Activated naive CD8-positive, alpha-beta T cell treated with anti-CD3 and anti-CD28 coated beads, Interleukin-2, amount 50 U/mL, for 16 hours (primary cell): ENCODE measurements at regions not wholly inside any gene's neighbourhood (a gene's known extent, or its start where the extent isn't known, plus 50 kb on each side); places are given as distances from the start of the nearest gene placed in this dataset.
"Not testable (repeated sequence)": the region's sequence is repeated elsewhere in the genome, so short reads cannot be mapped to it uniquely, and the experiment has no call there.

Experiments used
- DNase-seq: peaks from one replicate; pipeline ENCODE4 v3.0.0-alpha.2; 2020; ENCODE audit warnings: low read depth, low spot score

GRCh38 chr10:8768852-8769251 is 714.4 kb downstream of the GATA3 start:
- no peak for DNase-seq

- DNase-seq: no peak
Measured at GRCh38 chr10:8776926-8777622, 722.6 kb downstream of the GATA3 start.

- DNase-seq: no peak
Measured at GRCh38 chr10:8778713-8779112, 724.2 kb downstream of the GATA3 start.

- no peak for DNase-seq
Measured at GRCh38 chr10:8787649-8788048, 733.2 kb downstream of the GATA3 start.

- DNase-seq: no peak
Measured at GRCh38 chr10:8790390-8790789, 735.9 kb downstream of the GATA3 start.

- DNase-seq: no peak
Measured at GRCh38 chr10:8794860-8795259, 740.4 kb downstream of the GATA3 start.

- DNase-seq: no peak
Measured at GRCh38 chr10:8800426-8800825, 745.9 kb downstream of the GATA3 start.

GRCh38 chr10:8803992-8804391 is 749.5 kb downstream of the GATA3 start:
- no peak for DNase-seq

GRCh38 chr10:8810677-8811076 is 756.2 kb downstream of the GATA3 start:
- no peak for DNase-seq

- DNase-seq: no peak
Measured at GRCh38 chr10:8811201-8811600, 756.7 kb downstream of the GATA3 start.

GRCh38 chr10:8815969-8816368 is 761.5 kb downstream of the GATA3 start:
- DNase-seq: no peak

GRCh38 chr10:8817299-8817698 is 762.8 kb downstream of the GATA3 start:
- no peak for DNase-seq

- no peak for DNase-seq
Measured at GRCh38 chr10:8825611-8826010, 771.1 kb downstream of the GATA3 start.

- no peak for DNase-seq
Measured at GRCh38 chr10:8829592-8829991, 775.1 kb downstream of the GATA3 start.

- DNase-seq: no peak
Measured at GRCh38 chr10:8830048-8830447, 775.6 kb downstream of the GATA3 start.

GRCh38 chr10:8830876-8831275 is 776.4 kb downstream of the GATA3 start:
- no peak for DNase-seq

- no peak for DNase-seq
Measured at GRCh38 chr10:8835453-8836167, 781.1 kb downstream of the GATA3 start.

- DNase-seq: no peak
Measured at GRCh38 chr10:8840356-8840755, 785.9 kb downstream of the GATA3 start.

GRCh38 chr10:8844141-8844540 is 789.7 kb downstream of the GATA3 start:
- DNase-seq: no peak

- no peak for DNase-seq
Measured at GRCh38 chr10:8852546-8852945, 798.1 kb downstream of the GATA3 start.

- no peak for DNase-seq
Measured at GRCh38 chr10:8853048-8853447, 798.6 kb downstream of the GATA3 start.

- not testable (repeated sequence) for DNase-seq
Measured at GRCh38 chr10:8868924-8869323, 814.4 kb downstream of the GATA3 start.

- no peak for DNase-seq
Measured at GRCh38 chr10:8873310-8873709, 818.8 kb downstream of the GATA3 start.
